Gastrocnemius medialis (tissue), 4 donors: ENCODE measurements at regions not wholly inside any gene's neighbourhood (a gene's known extent, or its start where the extent isn't known, plus 50 kb on each side); places are given as distances from the start of the nearest gene placed in this dataset.

Experiments used
- CTCF ChIP-seq, 5 experiments: fragments of 450-650 bp in 3 of 5; fragments of 200-600 bp in 2 of 5; sonication (generic) in 2 of 5; IDR thresholded peaks in 4 of 5; conservative IDR thresholded peaks in 1 of 5; 1 replicate in 4 of 5; 2 replicates in 1 of 5; pipeline ENCODE4 v1.5.1; 2016 to 2019; ENCODE audit warnings: antibody characterized with exemption in 5 of 5, mild to moderate bottlenecking in 3 of 5, moderate library complexity in 3 of 5
- POLR2A ChIP-seq, 2 donors: fragments of 450-650 bp; IDR thresholded peaks; one replicate each; pipeline ENCODE4 v1.6.1; 2017; ENCODE audit warnings: antibody characterized with exemption in 2 of 2, mild to moderate bottlenecking in 2 of 2, moderate library complexity in 2 of 2

- TF ChIP-seq CTCF (IDR thresholded peaks at IDR 0.05 in 4 of 5, conservative IDR thresholded peaks at IDR 0.05 in 1 of 5), result no peak
- no peak for TF ChIP-seq POLR2A (IDR thresholded peaks at IDR 0.05)
Measured at GRCh38 chr4:189533603-189534002, 407.1 kb upstream of the FRG1 start.
